ENCODE measurements at regions not wholly inside any gene's neighbourhood (a gene's known extent, or its start where the extent isn't known, plus 50 kb on each side); places are given as distances from the start of the nearest gene placed in this dataset.

GRCh38 chr9:13721481-13722235 is 442.2 kb upstream of the MPDZ start:
- ATAC-seq = no peak
- no peaks in the 10 kb centered on the region for H3K27me3 ChIP-seq
- TF ChIP-seq POLR2A (IDR thresholded peaks at IDR 0.05) (no peak), CTCF (IDR thresholded peaks at IDR 0.05) (no peak), POLR2AphosphoS5 (IDR thresholded peaks at IDR 0.05) (no peak), EP300 (IDR thresholded peaks at IDR 0.05) (no peak)
- H3K27ac ChIP-seq = no peak overlapping the region
- H3K36me3 ChIP-seq = no peaks in the 10 kb centered on the region
- no peak overlapping the region for H3K4me3 ChIP-seq
- WGBS, 2 donors (ENCODE audit: low coverage in 1 of 2) = 75 to 100% methylated on average over 1 of the region's 1 CpG
- H3K9me3 ChIP-seq = no peaks in the 10 kb centered on the region
- H3K4me1 ChIP-seq = peaks cover 0 to 28% (median 0%) of the 10 kb centered on the region in 3 donors

GRCh38 chr9:13719981-13720676 is 440.6 kb upstream of the MPDZ start:
- Histone ChIP-seq H3K36me3 (no peaks in the 10 kb centered on the region), H3K4me1 (peaks cover 0 to 31% (median 0%) of the 10 kb centered on the region in 3 donors), H3K27ac (no peak overlapping the region), H3K27me3 (no peaks in the 10 kb centered on the region), H3K9me3 (no peaks in the 10 kb centered on the region), H3K4me3 (no peak overlapping the region)
- ATAC-seq = no peak
- no peak for TF ChIP-seq EP300 (IDR thresholded peaks at IDR 0.05)
- TF ChIP-seq POLR2A (IDR thresholded peaks at IDR 0.05) = no peak
- no peak for TF ChIP-seq POLR2AphosphoS5 (IDR thresholded peaks at IDR 0.05)
- TF ChIP-seq CTCF (IDR thresholded peaks at IDR 0.05) = no peak
- WGBS, 2 donors (ENCODE audit: low coverage in 1 of 2) = 37 to 48% methylated on average over 6 of the region's 6 CpGs

GRCh38 chr9:13719446-13719845 is 440.0 kb upstream of the MPDZ start:
- ATAC-seq = no peak
- H3K4me3 ChIP-seq = no peak overlapping the region
- H3K27ac ChIP-seq = no peak overlapping the region
- no peaks in the 10 kb centered on the region for H3K27me3 ChIP-seq
- WGBS, 2 donors (ENCODE audit: low coverage in 1 of 2) = no CpG with 5 or more reads among the region's 1 CpG
- H3K9me3 ChIP-seq = no peaks in the 10 kb centered on the region
- no peak for TF ChIP-seq POLR2AphosphoS5 (IDR thresholded peaks at IDR 0.05)
- no peak for TF ChIP-seq POLR2A (IDR thresholded peaks at IDR 0.05)
- TF ChIP-seq CTCF (IDR thresholded peaks at IDR 0.05) = no peak
- TF ChIP-seq EP300 (IDR thresholded peaks at IDR 0.05) = no peak
- no peaks in the 10 kb centered on the region for H3K36me3 ChIP-seq
- H3K4me1 ChIP-seq = peaks cover 0 to 31% (median 0%) of the 10 kb centered on the region in 3 donors

GRCh38 chr9:13718539-13718938 is 439.0 kb upstream of the MPDZ start:
- Histone ChIP-seq H3K4me3 (no peak overlapping the region), H3K4me1 (peaks cover 0 to 31% (median 0%) of the 10 kb centered on the region in 3 donors), H3K9me3 (no peaks in the 10 kb centered on the region), H3K27me3 (no peaks in the 10 kb centered on the region), H3K36me3 (no peaks in the 10 kb centered on the region), H3K27ac (no peak overlapping the region)
- TF ChIP-seq EP300 (IDR thresholded peaks at IDR 0.05) = no peak
- TF ChIP-seq CTCF (IDR thresholded peaks at IDR 0.05) = no peak
- TF ChIP-seq POLR2A (IDR thresholded peaks at IDR 0.05) = no peak
- TF ChIP-seq POLR2AphosphoS5 (IDR thresholded peaks at IDR 0.05) = no peak
- no peak for ATAC-seq
- WGBS, 2 donors (ENCODE audit: low coverage in 1 of 2) = 94 to 97% methylated on average over 3 to 5 of the region's 5 CpGs

All from gastroesophageal sphincter (tissue), 4 donors.